Caco-2 (cell line): ENCODE measurements at regions not wholly inside any gene's neighbourhood (a gene's known extent, or its start where the extent isn't known, plus 50 kb on each side); places are given as distances from the start of the nearest gene placed in this dataset.

Experiments
- BruUV-seq: library from RNA; stranded (reverse); fragments of 400-500 nt; replicated peaks from 2 replicates; lab custom pipeline; 2021; lab: Mats Ljungman, UMichigan
- CTCF ChIA-PET: fragments of 300-600 bp; sonication (Branson Sonifier 250); formaldehyde crosslinking; loops from one replicate; lab custom pipeline; 2022; ENCODE audit warnings: antibody characterized with exemption; lab: Charles Lee
- POLR2A ChIA-PET: fragments of 300-600 bp; sonication (Branson Sonifier 250); formaldehyde crosslinking; loops from one replicate; lab custom pipeline; 2022; ENCODE audit warnings: antibody characterized with exemption; lab: Charles Lee
- DNase-seq, 2 experiments: peaks; one replicate each; pipeline versions ENCODE4 v3.0.0 to v3.0.0-alpha.2; 2020 to 2022
- H3K27me3 ChIP-seq: replicated peaks from 2 replicates; pipeline ENCODE4 v1.6.0; 2011; ENCODE audit warnings: low read length; ENCODE audit not compliant: control insufficient read depth, insufficient read depth
- H3K36me3 ChIP-seq: 2 replicates; pipeline ENCODE4 v1.5.1; 2011; ENCODE audit warnings: low read length; ENCODE audit not compliant: control insufficient read depth, insufficient read depth
- H3K4me1 ChIP-seq: fragments of 250-450 bp; sonication (Bioruptor Pico); 2 replicates; pipeline ENCODE4 v1.5.1; 2020; ENCODE audit warnings: mild to moderate bottlenecking
- H3K4me3 ChIP-seq: 2 replicates; pipeline ENCODE4 v1.5.1; 2011; ENCODE audit warnings: low read depth, mild to moderate bottlenecking, control low read depth, low read length
- H3K9me3 ChIP-seq: fragments of 250-450 bp; sonication (Bioruptor Pico); 2 replicates; pipeline ENCODE4 v1.5.1; 2020; ENCODE audit warnings: mild to moderate bottlenecking, moderate library complexity
- H3K27ac Mint-ChIP-seq: one replicate; pipeline ENCODE4 v1.8.0; 2022; ENCODE audit warnings: mixed read lengths; ENCODE audit not compliant: unreplicated experiment
- H3K27me3 Mint-ChIP-seq: one replicate; pipeline ENCODE4 v1.8.0; 2022; ENCODE audit warnings: mixed read lengths; ENCODE audit not compliant: insufficient read depth, unreplicated experiment
- H3K36me3 Mint-ChIP-seq: one replicate; pipeline ENCODE4 v1.8.0; 2022; ENCODE audit warnings: mild to moderate bottlenecking, mixed read lengths; ENCODE audit not compliant: insufficient read depth, unreplicated experiment
- H3K4me1 Mint-ChIP-seq: one replicate; pipeline ENCODE4 v1.8.0; 2022; ENCODE audit warnings: low read depth, mixed read lengths; ENCODE audit not compliant: unreplicated experiment
- H3K4me3 Mint-ChIP-seq: one replicate; pipeline ENCODE4 v1.8.0; 2022; ENCODE audit warnings: mild to moderate bottlenecking, moderate library complexity, mixed read lengths; ENCODE audit not compliant: unreplicated experiment
- H3K9me3 Mint-ChIP-seq: one replicate; pipeline ENCODE4 v1.8.0; 2022; ENCODE audit warnings: mixed read lengths; ENCODE audit not compliant: unreplicated experiment
- intact Hi-C: fragments of 100-400 bp; cut with micrococcal nuclease; formaldehyde crosslinking; loops from one replicate; pipeline ENCODE4 v1.10.0; 2022; ENCODE audit not compliant: unreplicated experiment
- TF ChIP-seq, protein P1 (sequence below), 2 experiments: fragments of 200-600 bp in 1 of 2; IDR thresholded peaks; 1 replicate in 1 of 2; 2 replicates in 1 of 2; pipeline versions ENCODE4 v1.5.1 to v1.8.0; 2011 to 2022; ENCODE audit warnings: antibody characterized with exemption in 1 of 2, control low read depth in 1 of 2, inconsistent platforms in 1 of 2, low read depth in 1 of 2, low read length in 1 of 2, mild to moderate bottlenecking in 1 of 2, moderate library complexity in 1 of 2; ENCODE audit not compliant: insufficient read depth in 1 of 2, severe bottlenecking in 1 of 2, unreplicated experiment in 1 of 2

DNA sequence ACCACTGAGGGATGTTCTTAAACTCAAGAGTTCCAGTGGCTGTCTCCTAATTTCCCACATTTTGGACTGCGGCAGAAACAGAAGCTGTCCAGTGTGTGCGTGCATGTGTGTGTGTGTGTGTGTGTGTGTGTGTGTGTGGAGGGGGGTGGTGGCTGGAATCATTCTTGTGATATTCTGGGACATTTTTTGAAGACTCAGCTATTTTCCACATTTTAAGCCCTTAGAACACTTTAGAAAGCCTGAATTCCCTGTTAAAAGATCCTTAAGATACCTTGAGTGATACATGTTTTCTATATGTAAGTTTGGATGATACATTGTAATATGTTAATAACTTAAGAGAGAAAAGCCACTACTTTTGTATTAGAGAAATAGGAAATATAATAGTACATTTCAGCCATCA, 636.4 kb downstream of the PLPP3 start:
- peaks cover 6% of the 10 kb centered on the region for H3K4me1 Mint-ChIP-seq
- no peak overlapping the region for H3K4me3 ChIP-seq
- no peaks in the 10 kb centered on the region for H3K4me1 ChIP-seq
- DNase-seq, result no peak
- no peak overlapping the region for H3K27ac Mint-ChIP-seq
- no peaks in the 10 kb centered on the region for H3K27me3 ChIP-seq
- no peaks in the 10 kb centered on the region for H3K36me3 Mint-ChIP-seq
- intact Hi-C loops, result no loop called here
- POLR2A ChIA-PET, result no interaction called here
- no peak overlapping the region for H3K4me3 Mint-ChIP-seq
- CTCF ChIA-PET, result no interaction called here
- no peaks in the 10 kb centered on the region for H3K9me3 ChIP-seq
- no peaks in the 10 kb centered on the region for H3K9me3 Mint-ChIP-seq
- TF ChIP-seq, protein P1, sequence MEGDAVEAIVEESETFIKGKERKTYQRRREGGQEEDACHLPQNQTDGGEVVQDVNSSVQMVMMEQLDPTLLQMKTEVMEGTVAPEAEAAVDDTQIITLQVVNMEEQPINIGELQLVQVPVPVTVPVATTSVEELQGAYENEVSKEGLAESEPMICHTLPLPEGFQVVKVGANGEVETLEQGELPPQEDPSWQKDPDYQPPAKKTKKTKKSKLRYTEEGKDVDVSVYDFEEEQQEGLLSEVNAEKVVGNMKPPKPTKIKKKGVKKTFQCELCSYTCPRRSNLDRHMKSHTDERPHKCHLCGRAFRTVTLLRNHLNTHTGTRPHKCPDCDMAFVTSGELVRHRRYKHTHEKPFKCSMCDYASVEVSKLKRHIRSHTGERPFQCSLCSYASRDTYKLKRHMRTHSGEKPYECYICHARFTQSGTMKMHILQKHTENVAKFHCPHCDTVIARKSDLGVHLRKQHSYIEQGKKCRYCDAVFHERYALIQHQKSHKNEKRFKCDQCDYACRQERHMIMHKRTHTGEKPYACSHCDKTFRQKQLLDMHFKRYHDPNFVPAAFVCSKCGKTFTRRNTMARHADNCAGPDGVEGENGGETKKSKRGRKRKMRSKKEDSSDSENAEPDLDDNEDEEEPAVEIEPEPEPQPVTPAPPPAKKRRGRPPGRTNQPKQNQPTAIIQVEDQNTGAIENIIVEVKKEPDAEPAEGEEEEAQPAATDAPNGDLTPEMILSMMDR (IDR thresholded peaks at IDR 0.05; ENCODE audit: insufficient read depth in 1 of 2, low read depth in 1 of 2, low read length in 1 of 2, severe bottlenecking in 1 of 2, unreplicated experiment in 1 of 2), result no peak
- H3K36me3 ChIP-seq, result no peaks in the 10 kb centered on the region
- H3K27me3 Mint-ChIP-seq, result peaks cover 7% of the 10 kb centered on the region
- BruUV-seq, result no TSS peak

DNA sequence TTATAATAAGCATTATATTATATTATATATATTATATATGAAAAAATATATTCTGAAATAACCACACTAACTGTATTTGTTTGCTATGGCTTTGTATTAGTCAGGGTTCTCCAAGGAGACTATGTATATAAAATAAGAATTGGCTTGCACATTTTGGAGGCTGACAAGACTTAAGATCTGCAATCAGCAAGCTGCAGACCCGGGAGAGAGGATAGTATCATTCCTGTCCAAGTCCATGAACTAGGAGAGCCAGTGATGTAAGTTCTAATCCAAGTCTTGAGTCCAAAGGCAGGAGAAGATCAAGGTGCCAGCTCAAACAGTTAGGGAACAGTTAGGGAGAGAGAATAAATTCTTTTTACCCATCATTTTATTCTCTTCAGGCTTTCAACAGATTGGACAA, 639.5 kb downstream of the PLPP3 start:
- no peak overlapping the region for H3K4me3 ChIP-seq
- BruUV-seq, result no TSS peak

DNA sequence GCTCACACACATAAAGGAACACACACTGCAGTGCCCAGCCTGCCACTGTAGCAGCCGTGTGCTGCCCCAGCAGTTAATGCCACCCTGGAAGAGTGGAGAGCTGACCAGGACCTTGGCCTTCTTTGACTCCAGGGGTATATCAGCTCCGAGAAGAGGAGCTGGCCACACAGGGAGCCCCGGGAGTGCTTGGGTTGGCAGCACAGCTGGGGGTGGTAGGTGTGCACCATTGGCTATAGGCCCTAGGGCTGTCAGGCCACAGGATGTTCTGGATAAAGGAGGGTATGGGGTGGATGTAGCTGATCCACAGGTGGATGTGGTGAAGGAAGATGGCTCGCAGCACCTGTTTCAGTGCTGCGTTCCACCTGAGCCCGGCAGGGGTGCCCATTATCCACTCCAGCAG, 640.5 kb downstream of the PLPP3 start:
- no peaks in the 10 kb centered on the region for H3K27me3 ChIP-seq
- H3K9me3 ChIP-seq, result no peaks in the 10 kb centered on the region
- Mint-ChIP-seq H3K4me1 (no peaks in the 10 kb centered on the region), H3K27me3 (no peaks in the 10 kb centered on the region), H3K4me3 (no peak overlapping the region), H3K36me3 (no peaks in the 10 kb centered on the region), H3K9me3 (no peaks in the 10 kb centered on the region), H3K27ac (no peak overlapping the region)
- TF ChIP-seq, protein P1 (IDR thresholded peaks at IDR 0.05; ENCODE audit: insufficient read depth in 1 of 2, low read depth in 1 of 2, low read length in 1 of 2, severe bottlenecking in 1 of 2, unreplicated experiment in 1 of 2), result no peak
- CTCF ChIA-PET, result no interaction called here
- BruUV-seq, result no TSS peak
- no peaks in the 10 kb centered on the region for H3K36me3 ChIP-seq
- intact Hi-C loops, result no loop called here
- H3K4me3 ChIP-seq, result no peak overlapping the region
- POLR2A ChIA-PET, result no interaction called here
- H3K4me1 ChIP-seq, result no peaks in the 10 kb centered on the region
- DNase-seq, result no peak

More for the DNA sequence above, 639.5 kb downstream of the PLPP3 start:
- no peaks in the 10 kb centered on the region for H3K36me3 Mint-ChIP-seq
- H3K27me3 Mint-ChIP-seq, result no peaks in the 10 kb centered on the region
- TF ChIP-seq, protein P1 (IDR thresholded peaks at IDR 0.05; ENCODE audit: insufficient read depth in 1 of 2, low read depth in 1 of 2, low read length in 1 of 2, severe bottlenecking in 1 of 2, unreplicated experiment in 1 of 2), result no peak
- H3K4me3 Mint-ChIP-seq, result no peak overlapping the region
- intact Hi-C loops, result no loop called here
- Histone ChIP-seq H3K9me3 (no peaks in the 10 kb centered on the region), H3K4me1 (no peaks in the 10 kb centered on the region), H3K27me3 (no peaks in the 10 kb centered on the region), H3K36me3 (no peaks in the 10 kb centered on the region)
- POLR2A ChIA-PET, result no interaction called here
- H3K4me1 Mint-ChIP-seq, result no peaks in the 10 kb centered on the region
- no peak for DNase-seq
- no peak overlapping the region for H3K27ac Mint-ChIP-seq
- no peaks in the 10 kb centered on the region for H3K9me3 Mint-ChIP-seq
- CTCF ChIA-PET, result no interaction called here
